Stimulated activated naive CD4-positive, alpha-beta T cell (primary cell): ENCODE measurements at regions not wholly inside any gene's neighbourhood (a gene's known extent, or its start where the extent isn't known, plus 50 kb on each side); places are given as distances from the start of the nearest gene placed in this dataset.

Experiments
- DNase-seq, 6 experiments: peaks; one replicate each; lab custom pipeline; 2025; lab: John Stamatoyannopoulos, UW

GRCh38 chr20:3309226-3309625 lies 70.2 kb upstream of the SLC4A11 start:
- no peak for DNase-seq

- no peak for DNase-seq
Observed at GRCh38 chr20:3307725-3308124, 68.7 kb upstream of the SLC4A11 start.

- no peak for DNase-seq
Observed at GRCh38 chr20:3307078-3307477, 68.1 kb upstream of the SLC4A11 start.

- no peak for DNase-seq
Observed at GRCh38 chr20:3306068-3306467, 67.1 kb upstream of the SLC4A11 start.

GRCh38 chr20:3304456-3304855 lies 65.5 kb upstream of the SLC4A11 start:
- DNase-seq = no peak

- DNase-seq = no peak
Observed at GRCh38 chr20:3297079-3297378, 58.0 kb upstream of the SLC4A11 start.

GRCh38 chr20:3296261-3297078 lies 57.5 kb upstream of the SLC4A11 start:
- DNase-seq = no peak
